OCI-LY7 (cell line): ENCODE measurements at regions not wholly inside any gene's neighbourhood (a gene's known extent, or its start where the extent isn't known, plus 50 kb on each side); places are given as distances from the start of the nearest gene placed in this dataset.

Experiments
- BruUV-seq: library from RNA; stranded (reverse); fragments of 400-500 nt; replicated peaks from 2 replicates; lab custom pipeline; 2021; lab: Mats Ljungman, UMichigan
- CTCF ChIA-PET: fragments of 300-600 bp; sonication (Branson Sonifier 250); formaldehyde crosslinking; loops from one replicate; lab custom pipeline; 2022; ENCODE audit warnings: antibody characterized with exemption; ENCODE audit not compliant: unreplicated experiment; lab: Charles Lee
- POLR2A ChIA-PET: fragments of 300-600 bp; sonication (Branson Sonifier 250); formaldehyde crosslinking; loops from one replicate; lab custom pipeline; 2022; ENCODE audit warnings: antibody characterized with exemption; lab: Charles Lee
- DNase-seq: peaks from one replicate; pipeline ENCODE4 v3.0.0-alpha.2; 2015; ENCODE audit warnings: low spot score
- H2AFZ ChIP-seq: fragments of 200-600 bp; sonication (generic), shearing (Covaris generic); 2 replicates; pipeline ENCODE4 v1.6.1; 2014; ENCODE audit warnings: mild to moderate bottlenecking, antibody characterized with exemption, low read length, moderate library complexity
- H3K27ac ChIP-seq: fragments of 200-600 bp; sonication (generic); 2 replicates; pipeline ENCODE4 v1.5.1; 2014; ENCODE audit warnings: mixed run types, low read depth, mild to moderate bottlenecking, moderate library complexity, low read length, inconsistent platforms; ENCODE audit not compliant: poor library complexity, severe bottlenecking
- H3K36me3 ChIP-seq: fragments of 200-600 bp; sonication (generic); 2 replicates; pipeline ENCODE4 v1.6.1; 2014; ENCODE audit warnings: mild to moderate bottlenecking, antibody characterized with exemption, low read length, moderate library complexity, mixed read lengths; ENCODE audit not compliant: insufficient read depth
- H3K4me1 ChIP-seq: fragments of 200-600 bp; sonication (generic); 2 replicates; pipeline ENCODE4 v1.5.1; 2014; ENCODE audit warnings: mild to moderate bottlenecking, low read length; ENCODE audit not compliant: insufficient read depth, poor library complexity, severe bottlenecking
- H3K4me2 ChIP-seq: fragments of 200-600 bp; sonication (generic); 2 replicates; pipeline ENCODE4 v1.6.1; 2014; ENCODE audit warnings: mild to moderate bottlenecking, low read length
- H3K4me3 ChIP-seq: fragments of 200-600 bp; sonication (generic); 2 replicates; pipeline ENCODE4 v1.5.1; 2014; ENCODE audit warnings: mild to moderate bottlenecking, low read depth, low read length; ENCODE audit not compliant: poor library complexity, severe bottlenecking
- H3K79me2 ChIP-seq: fragments of 200-600 bp; sonication (generic); 2 replicates; pipeline ENCODE4 v1.6.1; 2016; ENCODE audit warnings: low read depth, mild to moderate bottlenecking, low read length, moderate library complexity, mixed read lengths; ENCODE audit not compliant: insufficient read depth
- H3K9me2 ChIP-seq: fragments of 200-600 bp; sonication (generic); 2 replicates; pipeline ENCODE4 v1.6.1; 2016; ENCODE audit warnings: mild to moderate bottlenecking, low read length, mixed read lengths; ENCODE audit not compliant: insufficient read depth
- H3K9me3 ChIP-seq: fragments of 200-600 bp; sonication (generic); 2 replicates; pipeline ENCODE4 v1.6.1; 2014; ENCODE audit warnings: mild to moderate bottlenecking, mixed run types, low read length, mixed read lengths
- H4K20me1 ChIP-seq: fragments of 200-600 bp; sonication (generic); 2 replicates; pipeline ENCODE4 v1.6.1; 2014; ENCODE audit warnings: mild to moderate bottlenecking, antibody characterized with exemption, low read length, moderate library complexity, mixed read lengths; ENCODE audit not compliant: insufficient read depth
- EZH2phosphoT487 ChIP-seq: fragments of 200-600 bp; sonication (generic); IDR thresholded peaks from 2 replicates; pipeline ENCODE4 v1.6.1; 2018; ENCODE audit warnings: low read depth, borderline replicate concordance, mild to moderate bottlenecking, mixed run types, antibody characterized with exemption, low read length, moderate library complexity, mixed read lengths
- intact Hi-C: fragments of 100-400 bp; cut with micrococcal nuclease; formaldehyde crosslinking; loops from one replicate; pipeline ENCODE4 v1.10.0; 2022; ENCODE audit not compliant: unreplicated experiment
- TF ChIP-seq, protein P1 (sequence below): fragments of 200-600 bp; sonication (generic); conservative IDR thresholded peaks from 2 replicates; pipeline ENCODE4 v1.5.1; 2014; ENCODE audit warnings: mild to moderate bottlenecking, antibody characterized with exemption, low read length, moderate library complexity, mixed read lengths

DNA sequence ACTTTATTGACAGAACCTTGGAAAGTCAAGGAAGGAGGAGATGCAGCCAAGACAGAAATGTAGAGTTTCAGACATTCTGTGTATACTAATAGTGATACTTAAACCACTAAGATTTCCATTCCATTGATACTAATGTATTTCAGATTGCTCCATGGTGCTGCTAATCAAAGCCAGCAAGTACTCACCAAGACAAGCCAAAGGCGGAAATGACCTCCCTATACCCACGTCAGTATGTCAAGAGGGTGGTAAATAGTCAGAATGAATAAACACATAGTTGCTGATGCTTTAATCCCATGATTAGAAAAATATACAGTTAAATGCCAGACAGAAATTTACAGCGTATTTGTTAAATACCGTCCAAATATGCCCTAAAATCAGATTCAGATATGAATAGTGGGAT, 417.8 kb upstream of the INTU start:
- H2AFZ ChIP-seq, result no peak overlapping the region
- CTCF ChIA-PET, result no interaction called here
- no peaks in the 10 kb centered on the region for H3K9me2 ChIP-seq
- no peak for DNase-seq
- no peak overlapping the region for H3K4me2 ChIP-seq
- H3K4me1 ChIP-seq, result no peaks in the 10 kb centered on the region
- BruUV-seq, result no TSS peak
- no peaks in the 10 kb centered on the region for H3K9me3 ChIP-seq
- no peaks in the 10 kb centered on the region for H4K20me1 ChIP-seq
- intact Hi-C loops, result no loop called here
- H3K79me2 ChIP-seq, result no peaks in the 10 kb centered on the region
- no peak overlapping the region for H3K27ac ChIP-seq
- TF ChIP-seq, protein P1, sequence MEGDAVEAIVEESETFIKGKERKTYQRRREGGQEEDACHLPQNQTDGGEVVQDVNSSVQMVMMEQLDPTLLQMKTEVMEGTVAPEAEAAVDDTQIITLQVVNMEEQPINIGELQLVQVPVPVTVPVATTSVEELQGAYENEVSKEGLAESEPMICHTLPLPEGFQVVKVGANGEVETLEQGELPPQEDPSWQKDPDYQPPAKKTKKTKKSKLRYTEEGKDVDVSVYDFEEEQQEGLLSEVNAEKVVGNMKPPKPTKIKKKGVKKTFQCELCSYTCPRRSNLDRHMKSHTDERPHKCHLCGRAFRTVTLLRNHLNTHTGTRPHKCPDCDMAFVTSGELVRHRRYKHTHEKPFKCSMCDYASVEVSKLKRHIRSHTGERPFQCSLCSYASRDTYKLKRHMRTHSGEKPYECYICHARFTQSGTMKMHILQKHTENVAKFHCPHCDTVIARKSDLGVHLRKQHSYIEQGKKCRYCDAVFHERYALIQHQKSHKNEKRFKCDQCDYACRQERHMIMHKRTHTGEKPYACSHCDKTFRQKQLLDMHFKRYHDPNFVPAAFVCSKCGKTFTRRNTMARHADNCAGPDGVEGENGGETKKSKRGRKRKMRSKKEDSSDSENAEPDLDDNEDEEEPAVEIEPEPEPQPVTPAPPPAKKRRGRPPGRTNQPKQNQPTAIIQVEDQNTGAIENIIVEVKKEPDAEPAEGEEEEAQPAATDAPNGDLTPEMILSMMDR, result no peak
- no peak for TF ChIP-seq EZH2phosphoT487
- no peak overlapping the region for H3K4me3 ChIP-seq
- H3K36me3 ChIP-seq, result no peaks in the 10 kb centered on the region
- POLR2A ChIA-PET, result no interaction called here

DNA sequence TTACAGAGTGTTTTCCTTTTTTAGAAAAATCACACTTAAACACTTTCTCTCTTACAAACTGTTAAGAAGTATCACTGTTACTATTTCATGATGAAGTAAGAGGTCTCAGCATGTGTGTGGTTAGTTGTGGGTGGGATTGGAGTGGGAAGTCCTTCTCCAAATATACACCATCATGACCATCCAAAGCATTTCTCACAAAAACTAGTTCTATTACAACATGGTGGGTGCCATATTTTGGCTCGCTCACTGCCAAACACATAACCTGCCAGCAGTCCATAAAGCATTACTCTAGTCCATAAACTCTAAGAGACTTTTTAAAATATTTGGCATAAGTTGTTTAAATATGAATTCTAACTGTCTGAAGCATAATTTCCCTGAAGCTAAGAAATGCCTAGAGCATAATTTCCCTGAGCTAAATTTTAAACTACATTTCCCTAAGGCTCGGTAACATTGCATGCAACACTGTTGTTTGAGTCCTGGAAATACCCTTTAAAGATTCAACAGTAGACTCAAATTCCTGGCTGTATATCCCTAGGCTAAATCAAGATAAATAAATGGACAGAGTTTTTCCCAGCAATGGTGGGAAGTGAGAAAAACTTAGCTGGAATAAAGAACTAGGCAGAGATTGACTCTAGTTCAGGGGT, 415.0 kb upstream of the INTU start:
- intact Hi-C loops, result no loop called here
- no peak for DNase-seq
- Histone ChIP-seq H3K27ac (no peak overlapping the region), H3K4me1 (no peaks in the 10 kb centered on the region), H3K79me2 (no peaks in the 10 kb centered on the region), H3K9me3 (no peaks in the 10 kb centered on the region), H2AFZ (no peak overlapping the region), H3K4me3 (no peak overlapping the region), H3K36me3 (no peaks in the 10 kb centered on the region), H3K4me2 (no peak overlapping the region), H3K9me2 (no peaks in the 10 kb centered on the region), H4K20me1 (no peaks in the 10 kb centered on the region)
- no TSS peak for BruUV-seq
- no peak for TF ChIP-seq EZH2phosphoT487
- TF ChIP-seq, protein P1, result no peak
- POLR2A ChIA-PET, result interaction anchor here (0.8 kb wide), 1 partner anchor 41 kb away, joined by 3 read pairs; no protein-coding TSS in a partner anchor
- CTCF ChIA-PET, result no interaction called here

DNA sequence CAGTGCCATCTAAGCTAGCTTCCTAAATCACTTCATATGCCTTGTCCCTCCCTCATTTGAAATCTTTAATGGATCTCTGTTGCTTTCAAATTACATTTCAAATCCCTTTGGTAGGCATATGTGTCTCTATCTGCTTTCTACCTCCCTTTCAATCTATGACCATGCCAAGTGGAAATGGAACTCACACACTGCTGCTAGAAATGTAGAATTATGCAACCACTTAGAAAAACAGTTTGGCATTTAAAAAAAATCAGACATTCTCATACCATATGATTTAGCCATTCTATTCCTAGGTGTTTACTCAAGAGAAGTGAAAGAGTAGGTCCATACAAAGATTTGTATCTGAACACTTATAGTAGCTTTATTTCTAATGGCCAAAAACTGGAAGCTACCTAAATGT, 413.5 kb upstream of the INTU start:
- Histone ChIP-seq H3K4me3 (no peak overlapping the region), H3K79me2 (no peaks in the 10 kb centered on the region), H2AFZ (no peak overlapping the region), H3K27ac (no peak overlapping the region), H3K4me2 (no peak overlapping the region), H3K4me1 (no peaks in the 10 kb centered on the region), H3K9me3 (no peaks in the 10 kb centered on the region), H4K20me1 (no peaks in the 10 kb centered on the region), H3K36me3 (no peaks in the 10 kb centered on the region), H3K9me2 (no peaks in the 10 kb centered on the region)
- DNase-seq, result no peak
- no TSS peak for BruUV-seq
- ChIA-PET POLR2A (no interaction called here), CTCF (no interaction called here)
- TF ChIP-seq EZH2phosphoT487, result no peak
- TF ChIP-seq, protein P1, result no peak
- intact Hi-C loops, result no loop called here
